Parathyroid adenoma (tissue), 2 donors: ENCODE measurements at regions not wholly inside any gene's neighbourhood (a gene's known extent, or its start where the extent isn't known, plus 50 kb on each side); places are given as distances from the start of the nearest gene placed in this dataset.

ENCODE experiments used
- H2AFZ ChIP-seq: fragments of 300-600 bp; sonication (generic); one replicate; pipeline ENCODE4 v1.7.0; 2017; ENCODE audit warnings: antibody characterized with exemption, mild to moderate bottlenecking
- H3K27ac ChIP-seq: fragments of 300-600 bp; sonication (generic); one replicate; pipeline ENCODE4 v1.7.0; 2017
- H3K27me3 ChIP-seq: fragments of 300-600 bp; sonication (generic); one replicate; pipeline ENCODE4 v1.7.0; 2017; ENCODE audit warnings: low read length; ENCODE audit not compliant: control insufficient read depth, insufficient read depth
- H3K36me3 ChIP-seq: fragments of 300-600 bp; sonication (generic); one replicate; pipeline ENCODE4 v1.7.0; 2017; ENCODE audit warnings: low read length; ENCODE audit not compliant: control insufficient read depth, insufficient read depth
- H3K4me1 ChIP-seq: fragments of 300-600 bp; sonication (generic); one replicate; pipeline ENCODE4 v1.7.0; 2017; ENCODE audit warnings: control low read depth
- H3K4me2 ChIP-seq: fragments of 300-600 bp; sonication (generic); one replicate; pipeline ENCODE4 v1.7.0; 2017; ENCODE audit warnings: low read length
- H3K4me3 ChIP-seq: fragments of 300-600 bp; sonication (generic); one replicate; pipeline ENCODE4 v1.7.0; 2017; ENCODE audit warnings: low read depth, low read length
- H3K79me2 ChIP-seq: fragments of 300-600 bp; sonication (generic); one replicate; pipeline ENCODE4 v1.7.0; 2017; ENCODE audit warnings: control low read depth
- H3K9ac ChIP-seq: fragments of 300-600 bp; sonication (generic); one replicate; pipeline ENCODE4 v1.7.0; 2017; ENCODE audit warnings: mild to moderate bottlenecking
- H3K9me3 ChIP-seq: fragments of 300-600 bp; sonication (generic); one replicate; pipeline ENCODE4 v1.7.0; 2017; ENCODE audit warnings: low read length; ENCODE audit not compliant: control insufficient read depth
- CTCF ChIP-seq: fragments of 300-600 bp; sonication (generic); IDR thresholded peaks from one replicate; pipeline ENCODE4 v1.7.0; 2017; ENCODE audit warnings: antibody characterized with exemption, mild to moderate bottlenecking
- donor health status: primary hyperparathyroidism.

GRCh38 chr3:43224405-43225073 lies 61.8 kb upstream of the SNRK start:
- no peak for TF ChIP-seq CTCF
- Histone ChIP-seq H3K4me2 (no peak overlapping the region), H3K79me2 (no peaks in the 10 kb centered on the region), H3K27ac (no peak overlapping the region), H3K4me3 (no peak overlapping the region), H3K9ac (no peak overlapping the region), H3K27me3 (no peaks in the 10 kb centered on the region), H3K36me3 (no peaks in the 10 kb centered on the region), H3K4me1 (no peaks in the 10 kb centered on the region), H2AFZ (no peak overlapping the region), H3K9me3 (no peaks in the 10 kb centered on the region)

- Histone ChIP-seq H3K9me3 (no peaks in the 10 kb centered on the region), H3K36me3 (no peaks in the 10 kb centered on the region), H3K27ac (no peak overlapping the region), H3K27me3 (no peaks in the 10 kb centered on the region), H3K79me2 (no peaks in the 10 kb centered on the region), H3K4me2 (no peak overlapping the region), H2AFZ (no peak overlapping the region), H3K4me1 (no peaks in the 10 kb centered on the region), H3K9ac (no peak overlapping the region), H3K4me3 (no peak overlapping the region)
- TF ChIP-seq CTCF, result peak; percentile 39
Observed at GRCh38 chr3:43223670-43224364, 62.5 kb upstream of the SNRK start.

GRCh38 chr3:43222590-43222989 lies 63.8 kb upstream of the SNRK start:
- no peak for TF ChIP-seq CTCF
- no peak overlapping the region for H3K9ac ChIP-seq
- no peaks in the 10 kb centered on the region for H3K36me3 ChIP-seq
- no peak overlapping the region for H3K27ac ChIP-seq
- H3K4me2 ChIP-seq, result no peak overlapping the region
- no peaks in the 10 kb centered on the region for H3K27me3 ChIP-seq
- H3K79me2 ChIP-seq, result no peaks in the 10 kb centered on the region
- no peaks in the 10 kb centered on the region for H3K4me1 ChIP-seq
- H3K9me3 ChIP-seq, result no peaks in the 10 kb centered on the region
- H2AFZ ChIP-seq, result no peak overlapping the region
- H3K4me3 ChIP-seq, result no peak overlapping the region

- Histone ChIP-seq H3K27ac (no peak overlapping the region), H3K79me2 (no peaks in the 10 kb centered on the region), H3K27me3 (no peaks in the 10 kb centered on the region), H3K36me3 (no peaks in the 10 kb centered on the region), H2AFZ (no peak overlapping the region), H3K9me3 (no peaks in the 10 kb centered on the region), H3K4me3 (no peak overlapping the region), H3K9ac (no peak overlapping the region), H3K4me2 (no peak overlapping the region), H3K4me1 (no peaks in the 10 kb centered on the region)
- TF ChIP-seq CTCF, result no peak
Observed at GRCh38 chr3:43221076-43221475, 65.3 kb upstream of the SNRK start.

- Histone ChIP-seq H3K9me3 (no peaks in the 10 kb centered on the region), H3K27ac (no peak overlapping the region), H3K9ac (no peak overlapping the region), H2AFZ (no peak overlapping the region), H3K4me1 (no peaks in the 10 kb centered on the region), H3K79me2 (no peaks in the 10 kb centered on the region), H3K4me3 (no peak overlapping the region), H3K4me2 (no peak overlapping the region), H3K36me3 (no peaks in the 10 kb centered on the region), H3K27me3 (no peaks in the 10 kb centered on the region)
- no peak for TF ChIP-seq CTCF
Observed at GRCh38 chr3:43219616-43220015, 66.7 kb upstream of the SNRK start.
